ENCODE measurements at regions not wholly inside any gene's neighbourhood (a gene's known extent, or its start where the extent isn't known, plus 50 kb on each side); places are given as distances from the start of the nearest gene placed in this dataset.

DNA sequence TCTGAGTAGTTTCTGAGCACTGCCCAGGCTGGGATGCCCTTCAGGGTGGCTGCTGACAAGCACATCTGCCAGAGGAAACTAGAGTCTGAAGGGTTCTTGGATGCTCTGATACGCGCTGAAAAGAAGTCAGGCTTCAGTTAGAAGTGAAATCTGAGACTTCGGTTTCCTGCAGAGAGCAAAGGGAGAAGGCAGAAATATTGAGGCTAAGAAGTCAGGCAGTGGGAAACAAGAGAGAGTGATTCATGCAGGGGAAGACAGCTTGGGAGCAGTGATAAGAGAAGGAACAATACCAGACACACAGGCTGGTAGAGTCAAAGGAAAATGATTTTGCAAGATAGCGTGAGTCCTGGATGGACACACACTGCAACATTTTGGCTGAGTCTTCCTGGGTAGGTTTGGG is 51.0 kb upstream of the BOD1L2 start:
- peak; percentile 6 to 18 for DNase-seq (ENCODE audit: low read depth in 1 of 2, low spot score in 1 of 2)
- Histone ChIP-seq H3K9me3 (ENCODE audit: low read depth) (no peaks in the 10 kb centered on the region), H3K36me3 (no peaks in the 10 kb centered on the region), H3K4me3 (no peak overlapping the region), H3K27ac (no peak overlapping the region), H3K4me1 (ENCODE audit: low read depth) (no peaks in the 10 kb centered on the region), H3K27me3 (no peaks in the 10 kb centered on the region)
- TF ChIP-seq, protein P1, sequence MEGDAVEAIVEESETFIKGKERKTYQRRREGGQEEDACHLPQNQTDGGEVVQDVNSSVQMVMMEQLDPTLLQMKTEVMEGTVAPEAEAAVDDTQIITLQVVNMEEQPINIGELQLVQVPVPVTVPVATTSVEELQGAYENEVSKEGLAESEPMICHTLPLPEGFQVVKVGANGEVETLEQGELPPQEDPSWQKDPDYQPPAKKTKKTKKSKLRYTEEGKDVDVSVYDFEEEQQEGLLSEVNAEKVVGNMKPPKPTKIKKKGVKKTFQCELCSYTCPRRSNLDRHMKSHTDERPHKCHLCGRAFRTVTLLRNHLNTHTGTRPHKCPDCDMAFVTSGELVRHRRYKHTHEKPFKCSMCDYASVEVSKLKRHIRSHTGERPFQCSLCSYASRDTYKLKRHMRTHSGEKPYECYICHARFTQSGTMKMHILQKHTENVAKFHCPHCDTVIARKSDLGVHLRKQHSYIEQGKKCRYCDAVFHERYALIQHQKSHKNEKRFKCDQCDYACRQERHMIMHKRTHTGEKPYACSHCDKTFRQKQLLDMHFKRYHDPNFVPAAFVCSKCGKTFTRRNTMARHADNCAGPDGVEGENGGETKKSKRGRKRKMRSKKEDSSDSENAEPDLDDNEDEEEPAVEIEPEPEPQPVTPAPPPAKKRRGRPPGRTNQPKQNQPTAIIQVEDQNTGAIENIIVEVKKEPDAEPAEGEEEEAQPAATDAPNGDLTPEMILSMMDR (IDR thresholded peaks at IDR 0.05; ENCODE audit: low read depth, low read length) = no peak

All from cardiac muscle cell (in vitro differentiated cells and primary cell).